ENCODE measurements at regions not wholly inside any gene's neighbourhood (a gene's known extent, or its start where the extent isn't known, plus 50 kb on each side); places are given as distances from the start of the nearest gene placed in this dataset.

- TF ChIP-seq CTCF (IDR thresholded peaks at IDR 0.05) (no peak), POLR2A (IDR thresholded peaks at IDR 0.05) (no peak)
Measured at GRCh38 chr12:131555866-131556265, 155.0 kb upstream of the SFSWAP start.

All from uterus (tissue), 2 donors.